HL-60 (cell line): ENCODE measurements at regions not wholly inside any gene's neighbourhood (a gene's known extent, or its start where the extent isn't known, plus 50 kb on each side); places are given as distances from the start of the nearest gene placed in this dataset.

ENCODE experiments used
- DNase-seq, 2 experiments: peaks; one replicate each; pipeline ENCODE4 v3.0.0-alpha.2; 2010 to 2020; ENCODE audit warnings: low read depth in 1 of 2, low spot score in 1 of 2
- H3K27ac ChIP-seq: fragments of 250-450 bp; sonication (Bioruptor Pico); replicated peaks from 2 replicates; pipeline ENCODE4 v1.5.1; 2020; ENCODE audit warnings: mild to moderate bottlenecking, moderate library complexity
- H3K27me3 ChIP-seq: fragments of 250-450 bp; sonication (Bioruptor Pico); 2 replicates; pipeline ENCODE4 v1.5.1; 2021; ENCODE audit warnings: mild to moderate bottlenecking, moderate library complexity; ENCODE audit not compliant: insufficient read depth, poor library complexity, severe bottlenecking
- H3K4me3 ChIP-seq: replicated peaks from 2 replicates; pipeline ENCODE4 v1.5.1; 2011; ENCODE audit warnings: mild to moderate bottlenecking, control low read depth, low read length; ENCODE audit not compliant: insufficient read depth
- GABPA ChIP-seq: IDR thresholded peaks from 2 replicates; pipeline ENCODE4 v1.6.1; 2012; ENCODE audit warnings: low read depth
- POLR2AphosphoS5 ChIP-seq: IDR thresholded peaks from 2 replicates; pipeline ENCODE4 v1.6.1; 2012; ENCODE audit warnings: low read depth
- SPI1 ChIP-seq: IDR thresholded peaks from 2 replicates; pipeline ENCODE4 v1.6.1; 2012; ENCODE audit warnings: low read depth, mild to moderate bottlenecking, borderline replicate concordance
- TF ChIP-seq, protein P1 (sequence below): IDR thresholded peaks from 2 replicates; pipeline ENCODE4 v1.6.1; 2012; ENCODE audit warnings: low read depth; ENCODE audit not compliant: insufficient replicate concordance
- TF ChIP-seq, protein P2 (sequence below): IDR thresholded peaks from one replicate; pipeline ENCODE4 v1.5.1; 2011; ENCODE audit warnings: low read length, control low read depth, inconsistent platforms; ENCODE audit not compliant: insufficient read depth

GRCh38 chr16:76862901-76863300, 328.1 kb upstream of the MON1B start:
- Histone ChIP-seq H3K27me3 (no peaks in the 10 kb centered on the region), H3K4me3 (no peak overlapping the region), H3K27ac (no peak overlapping the region)
- TF ChIP-seq POLR2AphosphoS5 (no peak), GABPA (no peak), SPI1 (no peak)
- TF ChIP-seq, protein P1, sequence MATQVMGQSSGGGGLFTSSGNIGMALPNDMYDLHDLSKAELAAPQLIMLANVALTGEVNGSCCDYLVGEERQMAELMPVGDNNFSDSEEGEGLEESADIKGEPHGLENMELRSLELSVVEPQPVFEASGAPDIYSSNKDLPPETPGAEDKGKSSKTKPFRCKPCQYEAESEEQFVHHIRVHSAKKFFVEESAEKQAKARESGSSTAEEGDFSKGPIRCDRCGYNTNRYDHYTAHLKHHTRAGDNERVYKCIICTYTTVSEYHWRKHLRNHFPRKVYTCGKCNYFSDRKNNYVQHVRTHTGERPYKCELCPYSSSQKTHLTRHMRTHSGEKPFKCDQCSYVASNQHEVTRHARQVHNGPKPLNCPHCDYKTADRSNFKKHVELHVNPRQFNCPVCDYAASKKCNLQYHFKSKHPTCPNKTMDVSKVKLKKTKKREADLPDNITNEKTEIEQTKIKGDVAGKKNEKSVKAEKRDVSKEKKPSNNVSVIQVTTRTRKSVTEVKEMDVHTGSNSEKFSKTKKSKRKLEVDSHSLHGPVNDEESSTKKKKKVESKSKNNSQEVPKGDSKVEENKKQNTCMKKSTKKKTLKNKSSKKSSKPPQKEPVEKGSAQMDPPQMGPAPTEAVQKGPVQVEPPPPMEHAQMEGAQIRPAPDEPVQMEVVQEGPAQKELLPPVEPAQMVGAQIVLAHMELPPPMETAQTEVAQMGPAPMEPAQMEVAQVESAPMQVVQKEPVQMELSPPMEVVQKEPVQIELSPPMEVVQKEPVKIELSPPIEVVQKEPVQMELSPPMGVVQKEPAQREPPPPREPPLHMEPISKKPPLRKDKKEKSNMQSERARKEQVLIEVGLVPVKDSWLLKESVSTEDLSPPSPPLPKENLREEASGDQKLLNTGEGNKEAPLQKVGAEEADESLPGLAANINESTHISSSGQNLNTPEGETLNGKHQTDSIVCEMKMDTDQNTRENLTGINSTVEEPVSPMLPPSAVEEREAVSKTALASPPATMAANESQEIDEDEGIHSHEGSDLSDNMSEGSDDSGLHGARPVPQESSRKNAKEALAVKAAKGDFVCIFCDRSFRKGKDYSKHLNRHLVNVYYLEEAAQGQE = no peak
- TF ChIP-seq, protein P2, sequence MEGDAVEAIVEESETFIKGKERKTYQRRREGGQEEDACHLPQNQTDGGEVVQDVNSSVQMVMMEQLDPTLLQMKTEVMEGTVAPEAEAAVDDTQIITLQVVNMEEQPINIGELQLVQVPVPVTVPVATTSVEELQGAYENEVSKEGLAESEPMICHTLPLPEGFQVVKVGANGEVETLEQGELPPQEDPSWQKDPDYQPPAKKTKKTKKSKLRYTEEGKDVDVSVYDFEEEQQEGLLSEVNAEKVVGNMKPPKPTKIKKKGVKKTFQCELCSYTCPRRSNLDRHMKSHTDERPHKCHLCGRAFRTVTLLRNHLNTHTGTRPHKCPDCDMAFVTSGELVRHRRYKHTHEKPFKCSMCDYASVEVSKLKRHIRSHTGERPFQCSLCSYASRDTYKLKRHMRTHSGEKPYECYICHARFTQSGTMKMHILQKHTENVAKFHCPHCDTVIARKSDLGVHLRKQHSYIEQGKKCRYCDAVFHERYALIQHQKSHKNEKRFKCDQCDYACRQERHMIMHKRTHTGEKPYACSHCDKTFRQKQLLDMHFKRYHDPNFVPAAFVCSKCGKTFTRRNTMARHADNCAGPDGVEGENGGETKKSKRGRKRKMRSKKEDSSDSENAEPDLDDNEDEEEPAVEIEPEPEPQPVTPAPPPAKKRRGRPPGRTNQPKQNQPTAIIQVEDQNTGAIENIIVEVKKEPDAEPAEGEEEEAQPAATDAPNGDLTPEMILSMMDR = no peak
- no peak for DNase-seq

DNA sequence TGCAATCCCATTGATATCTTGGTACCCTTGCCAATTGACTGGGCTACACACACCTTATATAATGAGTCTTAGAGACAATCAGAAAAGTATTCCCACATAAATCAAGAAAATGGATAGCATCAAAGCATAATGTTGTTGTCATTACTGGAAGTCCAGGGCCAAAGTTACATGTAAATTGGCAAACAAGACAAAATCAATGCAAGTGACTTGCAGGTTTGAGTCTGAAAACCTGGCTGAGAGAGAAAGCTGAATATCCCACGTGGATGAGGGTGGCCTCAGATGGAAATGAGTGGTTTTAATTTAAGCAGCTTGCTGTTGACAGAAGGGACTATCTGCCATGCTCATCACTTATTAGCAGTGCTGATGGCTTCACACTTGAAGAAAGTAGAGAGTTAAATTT, 324.0 kb upstream of the MON1B start:
- Histone ChIP-seq H3K27me3 (no peaks in the 10 kb centered on the region), H3K27ac (no peak overlapping the region), H3K4me3 (no peak overlapping the region)
- no peak for DNase-seq
- TF ChIP-seq, protein P1 = no peak
- TF ChIP-seq GABPA (no peak), SPI1 (no peak), POLR2AphosphoS5 (no peak)
- TF ChIP-seq, protein P2 = no peak

DNA sequence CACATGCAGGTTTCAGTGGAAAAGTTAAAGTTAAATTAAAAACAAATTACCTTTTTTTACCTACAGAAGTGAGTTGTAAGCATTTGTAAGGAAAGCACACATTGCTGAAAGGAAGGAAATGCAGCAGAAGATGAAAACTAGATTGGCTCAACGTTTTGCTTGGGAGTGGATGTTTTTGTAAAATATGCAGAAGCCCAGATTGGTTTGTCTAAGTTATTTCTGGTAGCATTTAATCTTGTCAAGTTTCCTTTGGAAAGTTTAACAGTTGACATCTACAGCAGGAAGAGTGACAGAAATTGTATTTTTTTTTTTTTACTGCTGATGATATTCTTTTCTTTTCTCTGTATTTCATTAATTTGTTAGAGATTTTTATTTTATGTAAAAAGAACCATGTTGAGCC, 315.1 kb upstream of the MON1B start:
- Histone ChIP-seq H3K4me3 (no peak overlapping the region), H3K27ac (no peak overlapping the region), H3K27me3 (no peaks in the 10 kb centered on the region)
- DNase-seq = no peak
- TF ChIP-seq, protein P1 = no peak
- no peak for TF ChIP-seq POLR2AphosphoS5
- TF ChIP-seq GABPA = no peak
- TF ChIP-seq SPI1 = no peak
- TF ChIP-seq, protein P2 = no peak
